ENCODE measurements at regions not wholly inside any gene's neighbourhood (a gene's known extent, or its start where the extent isn't known, plus 50 kb on each side); places are given as distances from the start of the nearest gene placed in this dataset.

DNA sequence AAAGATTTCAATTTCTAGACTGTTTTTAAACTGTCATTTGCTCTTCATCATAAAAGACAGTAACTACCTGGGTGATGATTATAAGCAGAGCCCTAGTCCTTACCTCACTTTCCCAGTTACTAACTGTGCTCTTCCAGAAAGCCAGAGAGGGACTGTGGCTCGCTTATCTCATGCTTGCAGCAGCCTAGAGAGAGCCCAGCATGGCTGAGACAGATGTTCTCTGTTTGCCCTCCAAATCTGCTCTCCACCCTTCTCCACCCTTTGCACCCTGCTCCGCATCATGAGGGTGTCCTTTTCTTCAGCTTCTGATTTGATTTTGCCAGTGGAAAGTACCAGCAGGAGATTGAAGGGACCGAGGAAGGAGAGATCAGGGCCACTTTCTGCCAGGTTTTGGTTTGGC, 61.2 kb upstream of the SELENOP start:
- H3K9me1 ChIP-seq (ENCODE audit: control insufficient read depth, insufficient read depth, low read length) = no peaks in the 10 kb centered on the region
- in situ Hi-C loops (cut with MboI) = loop anchor here (10.0 kb wide), 1 partner anchor 1008 kb away; no protein-coding TSS in a partner anchor
- H3K4me3 ChIP-seq = no peak overlapping the region
- FAIRE-seq (peak; percentile 78), DNase-seq (ENCODE audit: extremely low read depth in 1 of 4, low spot score in 3 of 4) (peak; percentile 52 to 90 (median 75)), ATAC-seq (peak; percentile 91)
- intact Hi-C loops (cut with micrococcal nuclease) = no loop called here
- no peak overlapping the region for H3K9ac ChIP-seq (ENCODE audit: insufficient read depth in 1 of 2, low read depth in 2 of 2, low read length in 2 of 2)
- no peaks in the 10 kb centered on the region for H4K20me1 ChIP-seq (replicated peaks; ENCODE audit: control insufficient read depth, insufficient read depth, low read length)
- no peaks in the 10 kb centered on the region for H3K27me3 ChIP-seq (ENCODE audit: control insufficient read depth in 2 of 2, insufficient read depth in 2 of 2, low read length in 2 of 2)
- no peaks in the 10 kb centered on the region for H3K9me3 ChIP-seq (replicated peaks; ENCODE audit: control insufficient read depth, insufficient read depth, low read depth, low read length)
- BruUV-seq (replicated peaks) = no TSS peak
- H2AFZ ChIP-seq (ENCODE audit: low read depth, low read length) = no peak overlapping the region
- POLR2A ChIA-PET = interaction anchor here (0.8 to 2.1 kb wide), 2 partner anchors 9 to 50 kb away, joined by 3 to 7 read pairs; no protein-coding TSS in a partner anchor
- H3K4me1 ChIP-seq (replicated peaks in 1 of 2; ENCODE audit: control insufficient read depth in 2 of 2, insufficient read depth in 2 of 2, low read length in 2 of 2) = peaks cover 17 to 42% of the 10 kb centered on the region in 2 experiments; a peak in 4 of 5 replicates
- H3K4me2 ChIP-seq (ENCODE audit: insufficient read depth, low read length) = peak overlapping the region; percentile 40
- H3K36me3 ChIP-seq (ENCODE audit: control insufficient read depth, insufficient read depth, low read length) = no peaks in the 10 kb centered on the region
- no peaks in the 10 kb centered on the region for H3K79me2 ChIP-seq (ENCODE audit: control insufficient read depth, insufficient read depth, low read length)
- WGBS (ENCODE audit: insufficient coverage, low coverage, missing lambda C conversion rate) = 0% methylated on average over 3 of the region's 3 CpGs
- no peak overlapping the region for H3K27ac ChIP-seq (ENCODE audit: extremely low read depth, low read depth, low read length)
- CTCF ChIA-PET (ENCODE audit: low intra/inter-chr PET ratio) = no interaction called here
- TF ChIP-seq, protein P1, sequence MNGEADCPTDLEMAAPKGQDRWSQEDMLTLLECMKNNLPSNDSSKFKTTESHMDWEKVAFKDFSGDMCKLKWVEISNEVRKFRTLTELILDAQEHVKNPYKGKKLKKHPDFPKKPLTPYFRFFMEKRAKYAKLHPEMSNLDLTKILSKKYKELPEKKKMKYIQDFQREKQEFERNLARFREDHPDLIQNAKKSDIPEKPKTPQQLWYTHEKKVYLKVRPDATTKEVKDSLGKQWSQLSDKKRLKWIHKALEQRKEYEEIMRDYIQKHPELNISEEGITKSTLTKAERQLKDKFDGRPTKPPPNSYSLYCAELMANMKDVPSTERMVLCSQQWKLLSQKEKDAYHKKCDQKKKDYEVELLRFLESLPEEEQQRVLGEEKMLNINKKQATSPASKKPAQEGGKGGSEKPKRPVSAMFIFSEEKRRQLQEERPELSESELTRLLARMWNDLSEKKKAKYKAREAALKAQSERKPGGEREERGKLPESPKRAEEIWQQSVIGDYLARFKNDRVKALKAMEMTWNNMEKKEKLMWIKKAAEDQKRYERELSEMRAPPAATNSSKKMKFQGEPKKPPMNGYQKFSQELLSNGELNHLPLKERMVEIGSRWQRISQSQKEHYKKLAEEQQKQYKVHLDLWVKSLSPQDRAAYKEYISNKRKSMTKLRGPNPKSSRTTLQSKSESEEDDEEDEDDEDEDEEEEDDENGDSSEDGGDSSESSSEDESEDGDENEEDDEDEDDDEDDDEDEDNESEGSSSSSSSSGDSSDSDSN (IDR thresholded peaks at IDR 0.05; ENCODE audit: borderline replicate concordance in 1 of 2, low read depth in 2 of 2, low read length in 2 of 2) = peak; percentile 79 to 97; a peak in 2 of 4 replicates
- no peak for TF ChIP-seq CBX2 (IDR thresholded peaks at IDR 0.05; ENCODE audit: insufficient read depth, low read length, poor library complexity, severe bottlenecking)
- TF ChIP-seq SOX6 (IDR thresholded peaks at IDR 0.05) = peak; percentile 82
- no peak for TF ChIP-seq SMAD2 (IDR thresholded peaks at IDR 0.05; ENCODE audit: low read depth, low read length)
- TF ChIP-seq ELF2 (CRISPR knock-in tag; IDR thresholded peaks at IDR 0.05) = no peak
- TF ChIP-seq SLC30A9 (CRISPR knock-in tag; IDR thresholded peaks at IDR 0.05) = no peak
- TF ChIP-seq TBL1XR1 (IDR thresholded peaks at IDR 0.05; ENCODE audit: low read length in 2 of 2) = peak; percentile 63 to 88; a peak in 2 of 4 replicates
- TF ChIP-seq, protein P2, sequence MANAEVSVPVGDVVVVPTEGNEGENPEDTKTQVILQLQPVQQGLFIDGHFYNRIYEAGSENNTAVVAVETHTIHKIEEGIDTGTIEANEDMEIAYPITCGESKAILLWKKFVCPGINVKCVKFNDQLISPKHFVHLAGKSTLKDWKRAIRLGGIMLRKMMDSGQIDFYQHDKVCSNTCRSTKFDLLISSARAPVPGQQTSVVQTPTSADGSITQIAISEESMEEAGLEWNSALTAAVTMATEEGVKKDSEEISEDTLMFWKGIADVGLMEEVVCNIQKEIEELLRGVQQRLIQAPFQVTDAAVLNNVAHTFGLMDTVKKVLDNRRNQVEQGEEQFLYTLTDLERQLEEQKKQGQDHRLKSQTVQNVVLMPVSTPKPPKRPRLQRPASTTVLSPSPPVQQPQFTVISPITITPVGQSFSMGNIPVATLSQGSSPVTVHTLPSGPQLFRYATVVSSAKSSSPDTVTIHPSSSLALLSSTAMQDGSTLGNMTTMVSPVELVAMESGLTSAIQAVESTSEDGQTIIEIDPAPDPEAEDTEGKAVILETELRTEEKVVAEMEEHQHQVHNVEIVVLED (CRISPR knock-in tag; IDR thresholded peaks at IDR 0.05) = no peak
- TF ChIP-seq ZNF408 (CRISPR knock-in tag; IDR thresholded peaks at IDR 0.05; ENCODE audit: low read depth) = no peak
- TF ChIP-seq KLF16 (IDR thresholded peaks at IDR 0.05) = peak; percentile 91
- TF ChIP-seq WHSC1 (IDR thresholded peaks at IDR 0.05; ENCODE audit: low read length) = no peak
- TF ChIP-seq, protein P3, sequence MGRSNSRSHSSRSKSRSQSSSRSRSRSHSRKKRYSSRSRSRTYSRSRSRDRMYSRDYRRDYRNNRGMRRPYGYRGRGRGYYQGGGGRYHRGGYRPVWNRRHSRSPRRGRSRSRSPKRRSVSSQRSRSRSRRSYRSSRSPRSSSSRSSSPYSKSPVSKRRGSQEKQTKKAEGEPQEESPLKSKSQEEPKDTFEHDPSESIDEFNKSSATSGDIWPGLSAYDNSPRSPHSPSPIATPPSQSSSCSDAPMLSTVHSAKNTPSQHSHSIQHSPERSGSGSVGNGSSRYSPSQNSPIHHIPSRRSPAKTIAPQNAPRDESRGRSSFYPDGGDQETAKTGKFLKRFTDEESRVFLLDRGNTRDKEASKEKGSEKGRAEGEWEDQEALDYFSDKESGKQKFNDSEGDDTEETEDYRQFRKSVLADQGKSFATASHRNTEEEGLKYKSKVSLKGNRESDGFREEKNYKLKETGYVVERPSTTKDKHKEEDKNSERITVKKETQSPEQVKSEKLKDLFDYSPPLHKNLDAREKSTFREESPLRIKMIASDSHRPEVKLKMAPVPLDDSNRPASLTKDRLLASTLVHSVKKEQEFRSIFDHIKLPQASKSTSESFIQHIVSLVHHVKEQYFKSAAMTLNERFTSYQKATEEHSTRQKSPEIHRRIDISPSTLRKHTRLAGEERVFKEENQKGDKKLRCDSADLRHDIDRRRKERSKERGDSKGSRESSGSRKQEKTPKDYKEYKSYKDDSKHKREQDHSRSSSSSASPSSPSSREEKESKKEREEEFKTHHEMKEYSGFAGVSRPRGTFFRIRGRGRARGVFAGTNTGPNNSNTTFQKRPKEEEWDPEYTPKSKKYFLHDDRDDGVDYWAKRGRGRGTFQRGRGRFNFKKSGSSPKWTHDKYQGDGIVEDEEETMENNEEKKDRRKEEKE (IDR thresholded peaks at IDR 0.05; ENCODE audit: borderline replicate concordance in 1 of 2, control insufficient read depth in 1 of 2, low read depth in 2 of 2, low read length in 1 of 2) = no peak
- 0 out of 2 replicates have a peak, but pooled peaks have one; percentile 32 for TF ChIP-seq ZBTB17 (CRISPR knock-in tag; IDR thresholded peaks at IDR 0.05)
- TF ChIP-seq, protein P4, sequence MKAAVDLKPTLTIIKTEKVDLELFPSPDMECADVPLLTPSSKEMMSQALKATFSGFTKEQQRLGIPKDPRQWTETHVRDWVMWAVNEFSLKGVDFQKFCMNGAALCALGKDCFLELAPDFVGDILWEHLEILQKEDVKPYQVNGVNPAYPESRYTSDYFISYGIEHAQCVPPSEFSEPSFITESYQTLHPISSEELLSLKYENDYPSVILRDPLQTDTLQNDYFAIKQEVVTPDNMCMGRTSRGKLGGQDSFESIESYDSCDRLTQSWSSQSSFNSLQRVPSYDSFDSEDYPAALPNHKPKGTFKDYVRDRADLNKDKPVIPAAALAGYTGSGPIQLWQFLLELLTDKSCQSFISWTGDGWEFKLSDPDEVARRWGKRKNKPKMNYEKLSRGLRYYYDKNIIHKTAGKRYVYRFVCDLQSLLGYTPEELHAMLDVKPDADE (conservative IDR thresholded peaks at IDR 0.05; ENCODE audit: control insufficient read depth, low read depth, low read length) = peak; percentile 43; the same call in 1 of the 2 replicates
- TF ChIP-seq MTA1 (IDR thresholded peaks at IDR 0.05; ENCODE audit: borderline replicate concordance) = no peak; the same call in 1 of the 2 replicates

Measured in K562 (cell line).